ENCODE measurements at regions not wholly inside any gene's neighbourhood (a gene's known extent, or its start where the extent isn't known, plus 50 kb on each side); places are given as distances from the start of the nearest gene placed in this dataset.

- DNase-seq: no peak
Observed at GRCh38 chr2:76312236-76312635, 601.5 kb upstream of the GCFC2 start.

GRCh38 chr2:76311728-76312127, 601.0 kb upstream of the GCFC2 start:
- no peak for DNase-seq

- no peak for DNase-seq
Observed at GRCh38 chr2:76310894-76311633, 600.3 kb upstream of the GCFC2 start.

- no peak for DNase-seq
Observed at GRCh38 chr2:76307495-76307894, 596.8 kb upstream of the GCFC2 start.

- no peak for DNase-seq
Observed at GRCh38 chr2:76298041-76298440, 587.3 kb upstream of the GCFC2 start.

GRCh38 chr2:76296438-76296837, 585.7 kb upstream of the GCFC2 start:
- no peak for DNase-seq

- no peak for DNase-seq
Observed at GRCh38 chr2:76295762-76296161, 585.0 kb upstream of the GCFC2 start.

GRCh38 chr2:76288598-76288997, 577.9 kb upstream of the GCFC2 start:
- DNase-seq: no peak

GRCh38 chr2:76288146-76288545, 577.4 kb upstream of the GCFC2 start:
- DNase-seq: no peak

GRCh38 chr2:76283350-76283749, 572.6 kb upstream of the GCFC2 start:
- no peak for DNase-seq

- no peak for DNase-seq
Observed at GRCh38 chr2:76281156-76281841, 570.6 kb upstream of the GCFC2 start.

- DNase-seq: no peak
Observed at GRCh38 chr2:76280686-76281085, 570.0 kb upstream of the GCFC2 start.

GRCh38 chr2:76279142-76279541, 568.4 kb upstream of the GCFC2 start:
- no peak for DNase-seq

GRCh38 chr2:76275788-76276187, 565.1 kb upstream of the GCFC2 start:
- DNase-seq: no peak

GRCh38 chr2:76274676-76275075, 564.0 kb upstream of the GCFC2 start:
- DNase-seq: no peak

- DNase-seq: no peak
Observed at GRCh38 chr2:76274160-76274559, 563.4 kb upstream of the GCFC2 start.

GRCh38 chr2:76270096-76270710, 559.5 kb upstream of the GCFC2 start:
- DNase-seq: no peak

- no peak for DNase-seq
Observed at GRCh38 chr2:76268902-76269620, 558.3 kb upstream of the GCFC2 start.

- DNase-seq: no peak
Observed at GRCh38 chr2:76268484-76268883, 557.8 kb upstream of the GCFC2 start.

- no peak for DNase-seq
Observed at GRCh38 chr2:76257802-76258201, 547.1 kb upstream of the GCFC2 start.

- DNase-seq: no peak
Observed at GRCh38 chr2:76256458-76257088, 545.9 kb upstream of the GCFC2 start.

- DNase-seq: no peak
Observed at GRCh38 chr2:76252704-76253103, 542.0 kb upstream of the GCFC2 start.

- no peak for DNase-seq
Observed at GRCh38 chr2:76251342-76251741, 540.6 kb upstream of the GCFC2 start.
